IPS-15b (cell line): ENCODE measurements at regions not wholly inside any gene's neighbourhood (a gene's known extent, or its start where the extent isn't known, plus 50 kb on each side); places are given as distances from the start of the nearest gene placed in this dataset.

Experiments used
- H3K27me3 ChIP-seq: one replicate; pipeline ENCODE4 v1.6.1; 2013; ENCODE audit warnings: low read length; ENCODE audit not compliant: control insufficient read depth, insufficient read depth
- H3K36me3 ChIP-seq: one replicate; pipeline ENCODE4 v1.6.1; 2013; ENCODE audit warnings: low read length; ENCODE audit not compliant: control insufficient read depth, insufficient read depth
- H3K4me1 ChIP-seq: one replicate; pipeline ENCODE4 v1.6.1; 2013; ENCODE audit warnings: mild to moderate bottlenecking, low read length; ENCODE audit not compliant: control insufficient read depth, insufficient read depth
- H3K4me3 ChIP-seq: one replicate; pipeline ENCODE4 v1.5.1; 2013; ENCODE audit warnings: low read depth, low read length
- H3K9ac ChIP-seq: one replicate; pipeline ENCODE4 v1.6.1; 2013; ENCODE audit warnings: low read depth, mild to moderate bottlenecking, low read length
- H3K9me3 ChIP-seq: one replicate; pipeline ENCODE4 v1.6.1; 2013; ENCODE audit warnings: mild to moderate bottlenecking, low read length; ENCODE audit not compliant: control insufficient read depth, insufficient read depth

DNA sequence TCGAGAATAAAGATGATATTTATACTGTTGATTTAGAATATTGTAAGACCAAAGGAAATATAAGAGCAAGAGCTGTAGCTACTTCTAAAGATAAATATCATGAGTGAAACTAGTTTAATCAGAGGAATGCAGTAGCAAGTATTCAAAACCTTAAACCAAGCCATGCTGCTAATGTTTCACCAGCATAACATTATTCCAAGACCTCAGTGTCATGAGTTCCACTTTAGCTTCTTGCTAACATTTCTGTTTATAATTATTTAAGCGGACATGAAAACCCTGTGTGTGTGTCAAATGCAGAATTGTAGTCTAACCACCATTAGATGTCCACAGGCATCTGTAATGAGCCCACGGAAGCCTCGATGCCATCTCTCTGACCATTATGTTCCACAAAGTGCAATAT lies 752.6 kb upstream of the MARCKS start:
- Histone ChIP-seq H3K36me3 (no peaks in the 10 kb centered on the region), H3K9me3 (no peaks in the 10 kb centered on the region), H3K4me1 (no peaks in the 10 kb centered on the region), H3K27me3 (no peaks in the 10 kb centered on the region), H3K4me3 (no peak overlapping the region), H3K9ac (no peak overlapping the region)

DNA sequence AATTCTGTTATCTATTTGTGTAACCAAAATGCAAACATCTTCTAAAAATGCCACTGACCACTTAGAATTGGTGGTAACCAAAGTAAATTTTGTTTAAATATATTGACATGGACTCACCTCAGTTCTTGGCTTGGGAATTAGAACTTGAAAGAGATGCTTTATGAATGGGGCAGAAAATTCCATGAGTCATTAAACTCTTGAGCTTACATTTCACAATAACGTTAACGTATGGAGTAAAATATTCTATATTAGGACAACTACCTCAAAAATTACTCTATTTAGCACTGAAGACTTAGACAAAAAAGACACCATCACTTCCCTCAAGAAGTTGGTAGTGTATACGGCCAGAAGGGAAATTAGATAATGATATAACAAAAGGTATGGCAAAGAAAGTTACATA lies 752.2 kb upstream of the MARCKS start:
- Histone ChIP-seq H3K4me3 (no peak overlapping the region), H3K9me3 (no peaks in the 10 kb centered on the region), H3K9ac (no peak overlapping the region), H3K4me1 (no peaks in the 10 kb centered on the region), H3K36me3 (no peaks in the 10 kb centered on the region), H3K27me3 (no peaks in the 10 kb centered on the region)

DNA sequence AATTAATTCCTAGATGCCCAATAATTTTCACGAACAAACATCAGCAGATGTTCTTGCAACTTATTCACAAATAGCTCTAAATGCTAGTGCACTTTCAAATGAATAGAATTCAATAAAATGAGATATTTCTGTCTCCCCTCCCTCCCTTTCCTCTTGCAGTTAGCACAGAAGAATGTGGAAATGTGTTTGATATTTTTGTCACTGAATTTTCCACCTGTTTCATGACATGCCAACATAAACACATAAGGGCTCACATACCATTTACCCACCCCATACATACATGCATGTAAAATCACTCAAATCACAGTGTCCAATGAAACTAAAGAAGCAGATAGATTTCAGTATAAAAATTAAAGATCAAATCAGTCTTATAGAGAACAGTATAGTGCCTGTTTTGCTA lies 746.9 kb upstream of the MARCKS start:
- no peak overlapping the region for H3K9ac ChIP-seq
- H3K36me3 ChIP-seq, result no peaks in the 10 kb centered on the region
- H3K4me3 ChIP-seq, result no peak overlapping the region
- H3K27me3 ChIP-seq, result no peaks in the 10 kb centered on the region
- no peaks in the 10 kb centered on the region for H3K4me1 ChIP-seq
- no peaks in the 10 kb centered on the region for H3K9me3 ChIP-seq

DNA sequence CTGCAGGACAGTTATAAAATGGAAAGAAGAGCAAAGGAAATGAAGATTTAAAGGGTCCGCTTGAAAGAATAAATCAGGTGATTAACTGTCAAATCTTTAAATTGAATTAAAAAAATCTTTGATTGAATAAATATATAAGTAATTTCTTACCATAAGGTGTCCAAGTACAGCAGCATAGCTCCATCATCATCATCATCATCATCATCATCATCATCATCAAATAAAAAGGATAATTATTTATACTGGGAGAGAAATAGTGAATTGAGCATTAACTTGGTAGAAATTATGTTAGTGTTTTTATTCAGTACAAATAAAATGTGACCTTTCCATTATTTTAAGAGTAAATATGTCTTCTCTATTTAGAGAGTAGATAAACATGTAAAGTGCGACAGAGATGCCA lies 745.6 kb upstream of the MARCKS start:
- Histone ChIP-seq H3K36me3 (no peaks in the 10 kb centered on the region), H3K27me3 (no peaks in the 10 kb centered on the region), H3K4me3 (no peak overlapping the region), H3K9ac (no peak overlapping the region), H3K9me3 (no peaks in the 10 kb centered on the region), H3K4me1 (no peaks in the 10 kb centered on the region)

DNA sequence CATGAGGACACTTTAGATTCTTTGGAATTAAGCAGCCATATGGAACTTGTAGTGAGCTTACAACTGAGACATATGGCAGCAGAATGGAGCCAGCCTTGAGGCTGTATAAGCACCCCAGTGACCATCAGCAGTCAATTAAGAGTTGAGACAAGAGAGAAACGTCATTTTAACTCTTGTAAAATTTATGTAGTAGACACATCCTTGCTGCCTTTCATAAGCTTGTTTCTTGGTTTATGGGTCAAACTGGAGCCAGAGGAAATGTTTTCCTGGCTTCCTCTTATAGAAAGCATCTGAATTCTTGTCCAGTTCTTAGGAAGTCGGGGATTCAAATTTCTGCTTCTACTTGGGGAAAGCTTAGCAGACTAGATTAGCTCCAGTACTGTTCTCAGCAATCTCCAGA lies 745.1 kb upstream of the MARCKS start:
- no peak overlapping the region for H3K9ac ChIP-seq
- no peaks in the 10 kb centered on the region for H3K4me1 ChIP-seq
- H3K4me3 ChIP-seq, result no peak overlapping the region
- no peaks in the 10 kb centered on the region for H3K9me3 ChIP-seq
- H3K27me3 ChIP-seq, result no peaks in the 10 kb centered on the region
- no peaks in the 10 kb centered on the region for H3K36me3 ChIP-seq

DNA sequence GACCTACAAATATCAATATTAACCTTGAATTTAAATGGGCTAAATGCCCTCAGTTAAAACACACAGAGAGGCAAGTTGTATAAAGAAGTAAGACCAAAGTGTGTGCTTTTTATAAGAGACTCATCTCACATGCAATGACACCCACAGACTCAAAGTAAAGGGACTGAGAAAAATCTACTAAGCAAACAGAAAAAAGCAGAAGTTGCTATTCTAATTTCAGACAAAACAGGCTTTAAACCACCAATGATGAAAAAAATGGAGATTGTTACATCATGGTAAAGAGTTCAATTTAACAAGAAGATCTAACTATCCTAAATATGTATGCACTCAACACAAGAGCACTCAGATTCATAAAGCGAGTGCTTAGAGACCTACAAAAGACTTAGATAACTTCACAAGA lies 741.9 kb upstream of the MARCKS start:
- no peaks in the 10 kb centered on the region for H3K4me1 ChIP-seq
- no peaks in the 10 kb centered on the region for H3K36me3 ChIP-seq
- no peak overlapping the region for H3K9ac ChIP-seq
- H3K27me3 ChIP-seq, result no peaks in the 10 kb centered on the region
- no peaks in the 10 kb centered on the region for H3K9me3 ChIP-seq
- H3K4me3 ChIP-seq, result no peak overlapping the region

DNA sequence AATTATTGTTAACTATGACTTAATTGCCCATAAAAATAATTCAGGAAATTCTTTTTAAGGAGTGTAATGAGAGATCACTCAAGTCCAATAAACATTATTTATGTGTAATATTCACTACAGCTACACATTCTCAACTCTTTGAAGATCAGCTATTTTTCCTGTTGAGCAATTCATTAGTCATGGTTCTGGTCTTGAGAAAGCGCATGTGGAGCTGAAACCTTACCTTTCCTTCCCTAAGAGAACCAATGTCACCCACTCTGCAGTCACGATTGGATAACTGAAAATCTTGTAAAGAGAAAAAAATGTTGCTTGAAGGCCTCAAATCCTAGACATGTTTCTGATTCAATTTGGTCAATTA lies 736.9 kb upstream of the MARCKS start:
- H3K27me3 ChIP-seq, result no peaks in the 10 kb centered on the region
- no peak overlapping the region for H3K9ac ChIP-seq
- H3K4me1 ChIP-seq, result no peaks in the 10 kb centered on the region
- H3K4me3 ChIP-seq, result no peak overlapping the region
- no peaks in the 10 kb centered on the region for H3K36me3 ChIP-seq
- no peaks in the 10 kb centered on the region for H3K9me3 ChIP-seq

DNA sequence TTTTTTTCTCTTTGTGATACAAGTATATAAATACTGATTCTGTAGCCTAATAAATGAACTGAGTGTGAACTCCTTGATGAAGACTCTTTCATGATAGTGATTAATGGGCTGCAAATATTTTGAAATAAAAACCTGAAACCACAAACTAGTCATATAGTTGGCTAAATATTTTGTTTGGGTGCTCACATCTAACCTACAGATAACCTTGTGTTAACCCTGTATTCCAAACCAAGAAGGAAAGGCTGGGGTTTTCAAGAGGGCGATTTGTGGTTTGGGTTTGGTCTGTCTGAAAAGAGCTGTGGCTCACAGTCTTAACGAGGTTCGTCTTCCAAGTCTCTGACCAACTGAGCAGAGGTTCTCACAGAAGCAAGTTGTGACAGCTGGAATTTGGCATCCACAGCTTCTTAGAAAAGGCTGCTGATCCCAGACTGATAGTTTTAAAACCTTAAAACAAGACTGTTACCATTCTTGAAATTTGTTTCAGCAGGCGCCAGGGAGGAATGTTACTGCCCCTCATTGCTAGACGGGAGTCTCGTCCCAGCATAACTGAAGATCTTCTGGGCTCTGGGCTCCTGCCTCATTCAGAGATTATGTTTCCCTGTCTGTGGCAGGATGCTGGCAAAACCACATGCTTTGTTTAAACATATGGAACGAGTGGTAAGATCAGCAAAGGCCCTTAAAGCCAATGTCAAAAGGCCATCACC lies 736.4 kb upstream of the MARCKS start:
- no peaks in the 10 kb centered on the region for H3K9me3 ChIP-seq
- H3K36me3 ChIP-seq, result no peaks in the 10 kb centered on the region
- no peak overlapping the region for H3K4me3 ChIP-seq
- H3K27me3 ChIP-seq, result no peaks in the 10 kb centered on the region
- H3K9ac ChIP-seq, result no peak overlapping the region
- H3K4me1 ChIP-seq, result no peaks in the 10 kb centered on the region

DNA sequence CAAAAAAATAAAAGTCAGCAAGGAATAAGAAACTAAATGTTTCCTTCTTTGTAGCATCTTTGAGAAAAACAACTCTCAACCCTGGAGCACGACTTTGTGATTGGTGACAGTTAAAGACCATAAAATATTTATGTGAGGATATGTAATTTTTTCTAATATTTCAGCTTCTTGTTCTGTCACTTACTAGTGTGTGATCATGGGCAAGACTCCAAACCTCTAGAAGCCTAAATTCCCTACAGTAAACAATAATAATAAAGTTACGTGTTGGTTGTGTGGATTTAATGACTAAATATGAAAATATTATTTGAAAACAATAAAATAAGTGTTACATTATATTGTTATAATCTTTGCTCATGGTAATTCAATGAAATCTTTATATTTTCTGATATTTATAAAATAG lies 735.6 kb upstream of the MARCKS start:
- Histone ChIP-seq H3K36me3 (no peaks in the 10 kb centered on the region), H3K4me3 (no peak overlapping the region), H3K9ac (no peak overlapping the region), H3K4me1 (no peaks in the 10 kb centered on the region), H3K27me3 (no peaks in the 10 kb centered on the region), H3K9me3 (no peaks in the 10 kb centered on the region)

DNA sequence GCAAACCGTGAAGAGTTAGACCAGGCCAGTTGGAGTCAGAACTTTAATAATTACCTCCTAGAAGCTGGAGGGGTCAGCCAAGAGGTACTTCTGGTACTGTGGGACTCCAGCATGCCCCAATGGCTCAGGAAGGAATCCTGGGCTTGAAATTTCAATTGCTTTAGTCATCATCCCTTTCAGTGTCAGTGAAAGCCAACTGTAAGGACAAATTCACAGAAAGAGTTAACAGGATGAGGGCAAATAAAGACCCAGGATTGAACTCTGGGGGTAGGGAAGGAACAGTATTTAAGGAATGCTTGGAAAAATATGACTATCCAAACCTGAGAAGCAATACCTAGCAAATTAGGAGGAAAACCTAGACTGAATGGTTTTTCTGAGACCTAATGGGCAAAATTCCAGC lies 735.1 kb upstream of the MARCKS start:
- no peak overlapping the region for H3K9ac ChIP-seq
- no peaks in the 10 kb centered on the region for H3K9me3 ChIP-seq
- H3K27me3 ChIP-seq, result no peaks in the 10 kb centered on the region
- H3K4me3 ChIP-seq, result no peak overlapping the region
- H3K36me3 ChIP-seq, result no peaks in the 10 kb centered on the region
- H3K4me1 ChIP-seq, result no peaks in the 10 kb centered on the region

DNA sequence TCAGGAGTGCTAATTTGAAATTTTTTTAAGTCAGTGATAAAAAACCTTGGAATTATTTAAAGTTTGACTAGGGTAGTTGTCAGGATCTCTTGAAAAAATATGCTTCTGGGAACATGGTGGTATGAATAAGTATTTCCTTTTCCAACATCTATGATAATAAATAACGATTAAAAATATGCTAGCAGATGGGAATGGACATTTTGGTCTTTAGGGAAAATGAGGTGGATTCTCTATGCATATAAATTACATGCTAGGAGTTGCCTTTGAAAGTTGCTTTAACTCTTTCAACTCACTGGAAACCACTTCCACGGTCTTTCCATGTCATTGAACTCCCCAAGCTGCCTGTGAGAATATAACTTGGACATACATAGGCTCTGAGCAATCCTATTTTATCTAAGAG lies 731.5 kb upstream of the MARCKS start:
- Histone ChIP-seq H3K36me3 (no peaks in the 10 kb centered on the region), H3K9me3 (no peaks in the 10 kb centered on the region), H3K4me1 (no peaks in the 10 kb centered on the region), H3K4me3 (no peak overlapping the region), H3K9ac (no peak overlapping the region), H3K27me3 (no peaks in the 10 kb centered on the region)

DNA sequence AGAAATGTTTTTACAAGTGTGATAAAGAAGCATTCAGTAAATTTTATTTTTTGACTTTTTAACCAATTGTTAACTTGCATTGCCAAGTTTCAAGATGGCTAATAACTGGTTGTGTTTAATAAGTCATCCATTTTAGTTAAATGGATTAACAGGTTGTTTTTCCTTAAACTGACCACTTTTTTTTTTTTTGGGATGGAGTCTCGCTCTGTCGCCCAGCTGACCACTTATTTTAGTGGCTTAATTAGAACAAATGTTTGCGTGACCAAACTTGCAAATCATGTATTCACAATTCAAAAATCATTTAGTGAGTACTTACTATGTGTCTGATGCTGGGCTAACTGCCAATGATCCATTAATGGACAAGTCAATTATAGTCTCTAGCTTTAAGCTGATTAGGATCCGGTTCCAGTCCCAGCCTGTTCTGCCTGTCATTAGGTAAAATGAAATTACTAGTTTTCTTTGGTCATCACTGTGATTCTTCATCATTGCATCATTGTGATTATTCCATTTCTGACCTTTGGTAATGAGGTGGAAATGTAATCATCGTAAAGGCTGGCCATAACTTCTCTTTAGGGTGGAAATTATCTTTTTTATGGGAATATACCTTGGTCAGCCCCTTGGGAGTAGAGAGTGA lies 729.2 kb upstream of the MARCKS start:
- Histone ChIP-seq H3K4me1 (no peaks in the 10 kb centered on the region), H3K9me3 (no peaks in the 10 kb centered on the region), H3K9ac (no peak overlapping the region), H3K27me3 (no peaks in the 10 kb centered on the region), H3K4me3 (no peak overlapping the region), H3K36me3 (no peaks in the 10 kb centered on the region)
